GM21576 (cell line): ENCODE measurements at regions not wholly inside any gene's neighbourhood (a gene's known extent, or its start where the extent isn't known, plus 50 kb on each side); places are given as distances from the start of the nearest gene placed in this dataset.

ENCODE experiments used
- ATAC-seq: cut with Tn5 transposase; IDR thresholded peaks from one replicate; pipeline ENCODE4 v1.9.1; 2021; ENCODE audit warnings: mild to moderate bottlenecking, moderate library complexity; ENCODE audit not compliant: unreplicated experiment

DNA sequence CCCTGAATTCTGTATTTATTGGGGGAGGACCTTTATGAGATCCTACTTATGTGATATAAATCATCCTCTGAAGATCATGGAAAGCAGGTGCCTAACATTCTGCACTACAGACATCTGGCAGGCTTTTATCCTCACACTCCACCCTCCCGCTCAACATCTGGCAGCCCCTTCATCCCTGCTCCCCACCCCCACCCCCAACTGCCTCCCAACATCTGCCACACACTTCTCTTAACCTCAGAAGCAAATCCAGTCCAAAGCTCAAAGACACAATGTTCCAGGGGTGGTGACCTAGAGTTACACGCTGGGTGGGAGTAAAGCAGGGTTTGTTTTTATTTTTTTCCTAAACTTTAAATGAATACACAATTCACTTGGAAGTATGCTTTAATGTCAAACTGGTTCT, 184.5 kb upstream of the ATP11B start:
- ATAC-seq, result no peak

DNA sequence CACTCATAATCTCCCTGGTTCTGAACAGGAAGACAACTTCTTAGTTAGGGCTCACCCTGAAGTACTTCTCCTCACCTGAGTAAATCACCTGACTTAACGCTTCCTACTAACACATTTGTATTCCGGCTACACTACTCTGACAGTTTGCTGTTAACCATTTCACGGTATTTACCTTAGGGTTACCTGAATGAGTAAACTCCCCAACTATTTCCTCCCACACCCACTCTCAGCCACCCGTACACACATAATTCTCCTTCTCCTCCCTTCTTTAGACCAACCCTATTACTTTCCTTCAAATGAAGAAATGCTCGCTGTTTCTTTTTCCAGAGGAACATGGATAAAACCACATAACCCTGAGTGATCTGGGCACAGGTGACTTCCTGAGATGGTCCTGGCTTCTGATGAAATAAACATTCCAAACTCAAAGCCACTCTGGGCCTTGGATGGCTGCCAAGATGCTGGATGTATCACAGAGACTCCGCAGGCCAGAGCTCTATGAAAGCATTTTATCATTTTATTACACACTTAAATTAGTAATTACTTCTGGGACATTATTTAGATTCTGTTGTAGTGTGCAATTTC, 183.6 kb upstream of the ATP11B start:
- ATAC-seq, result no peak

DNA sequence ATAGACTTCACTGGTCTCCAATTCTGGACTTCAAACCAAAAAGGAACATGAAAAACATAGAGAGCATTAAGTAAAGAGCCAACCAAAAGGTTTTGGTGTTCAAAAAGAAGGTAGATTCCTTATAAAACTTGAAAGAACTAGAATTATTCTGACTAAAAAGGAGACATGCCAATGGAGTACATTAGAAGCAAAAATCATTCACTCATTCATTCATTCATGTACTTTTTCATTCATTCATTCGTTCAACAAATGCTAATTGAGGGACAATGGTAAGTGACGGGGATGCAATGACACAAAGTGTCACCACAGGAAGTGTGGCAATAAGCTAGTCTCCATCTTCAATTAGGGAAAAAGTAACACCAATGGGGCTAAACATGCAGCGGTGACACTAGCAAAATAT, 181.0 kb upstream of the ATP11B start:
- no peak for ATAC-seq

DNA sequence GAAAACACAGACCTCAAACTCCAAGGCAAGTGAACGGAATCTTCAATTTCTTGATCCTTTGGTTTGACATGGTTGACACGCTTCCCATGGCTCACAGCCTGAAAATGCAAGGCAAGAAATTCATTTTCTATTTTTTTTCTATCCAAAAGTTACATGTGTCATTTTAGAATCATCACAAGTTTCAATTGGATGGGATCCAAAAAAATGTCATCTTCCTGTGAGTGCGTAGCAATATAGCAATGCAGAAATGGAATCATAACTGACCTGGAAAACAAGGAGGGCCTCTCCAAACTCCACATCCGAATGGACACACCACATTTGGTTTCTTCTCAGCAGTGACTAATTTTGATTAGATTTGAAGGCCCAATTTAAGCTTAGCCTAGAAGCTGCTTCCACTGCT, 175.8 kb upstream of the ATP11B start:
- ATAC-seq, result no peak

GRCh38 chr3:182618085-182618732, 175.1 kb upstream of the ATP11B start:
- ATAC-seq, result no peak

DNA sequence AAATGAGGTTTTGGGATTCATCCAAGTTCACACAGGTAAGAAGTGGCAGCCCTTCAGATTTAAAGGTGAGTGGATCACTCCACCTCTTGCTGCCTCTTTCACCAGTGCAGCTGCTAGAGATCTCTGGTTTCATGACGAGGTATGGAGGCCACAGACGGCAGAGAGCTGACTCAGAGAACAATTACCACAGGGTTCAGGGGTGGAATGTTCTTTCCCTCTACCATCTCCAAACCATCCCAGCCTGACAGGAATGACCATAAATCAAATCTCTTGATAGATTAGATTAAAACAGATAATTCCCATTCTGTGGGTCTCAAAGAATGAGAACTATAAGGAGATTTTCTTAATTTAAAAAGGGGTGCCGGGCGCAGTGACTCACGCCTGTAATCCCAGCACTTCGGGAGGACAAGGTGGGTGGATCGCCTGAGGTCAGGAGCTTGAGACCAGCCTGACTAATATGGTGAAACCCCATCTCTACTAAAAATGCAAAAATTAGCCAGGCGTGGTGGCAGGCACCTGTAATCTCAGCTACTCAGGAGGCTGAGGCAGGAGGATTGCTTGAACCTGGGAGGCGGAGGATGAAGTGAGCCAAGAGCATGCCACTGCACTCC, 174.2 kb upstream of the ATP11B start:
- no peak for ATAC-seq

DNA sequence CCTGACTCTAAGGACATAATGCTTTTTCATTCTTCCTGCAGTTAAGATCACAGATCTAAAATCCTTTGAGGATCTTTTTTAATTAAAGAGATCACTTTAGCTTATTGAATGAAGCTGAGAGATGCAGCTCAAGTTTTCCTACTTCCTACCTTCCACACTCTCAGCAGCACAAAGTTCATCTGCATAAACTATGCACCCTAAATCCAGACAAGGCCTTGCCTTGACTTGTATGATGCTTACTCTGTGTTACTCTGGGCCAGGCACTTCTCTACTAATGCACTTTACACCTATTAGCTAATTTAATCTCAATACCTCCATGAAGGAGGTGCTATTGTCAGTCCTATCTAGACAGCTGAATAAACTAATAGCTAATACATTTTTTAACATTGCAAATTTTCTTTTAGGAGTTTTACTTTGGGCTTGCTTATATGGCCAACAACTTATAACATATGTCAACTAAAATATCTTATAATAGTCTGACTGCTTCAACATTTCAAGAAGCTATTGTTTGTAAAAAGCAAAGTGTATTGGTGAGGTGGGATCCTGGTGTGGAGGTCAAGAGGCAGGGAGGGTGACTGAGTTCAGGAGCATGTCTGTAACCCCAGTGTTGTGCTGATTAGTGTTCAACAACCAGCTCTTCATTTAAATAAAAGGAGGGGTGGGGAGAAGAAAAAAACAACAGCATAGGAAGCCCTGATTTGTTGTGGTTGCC, 172.4 kb upstream of the ATP11B start:
- ATAC-seq, result no peak

GRCh38 chr3:182621435-182622240, 171.7 kb upstream of the ATP11B start:
- no peak for ATAC-seq

GRCh38 chr3:182622241-182622545, 171.1 kb upstream of the ATP11B start:
- ATAC-seq, result no peak

- ATAC-seq, result no peak
These were observed 166.5 kb upstream of the ATP11B start for GRCh38 chr3:182626484-182627467.

GRCh38 chr3:182628531-182628930, 164.8 kb upstream of the ATP11B start:
- ATAC-seq, result no peak

- ATAC-seq, result no peak
These were observed 163.8 kb upstream of the ATP11B start for GRCh38 chr3:182629521-182629920.

- no peak for ATAC-seq
These were observed 161.9 kb upstream of the ATP11B start for GRCh38 chr3:182631183-182632076.

GRCh38 chr3:182632077-182632393, 161.3 kb upstream of the ATP11B start:
- ATAC-seq, result no peak

- ATAC-seq, result no peak
These were observed 160.1 kb upstream of the ATP11B start for GRCh38 chr3:182633186-182633585.

DNA sequence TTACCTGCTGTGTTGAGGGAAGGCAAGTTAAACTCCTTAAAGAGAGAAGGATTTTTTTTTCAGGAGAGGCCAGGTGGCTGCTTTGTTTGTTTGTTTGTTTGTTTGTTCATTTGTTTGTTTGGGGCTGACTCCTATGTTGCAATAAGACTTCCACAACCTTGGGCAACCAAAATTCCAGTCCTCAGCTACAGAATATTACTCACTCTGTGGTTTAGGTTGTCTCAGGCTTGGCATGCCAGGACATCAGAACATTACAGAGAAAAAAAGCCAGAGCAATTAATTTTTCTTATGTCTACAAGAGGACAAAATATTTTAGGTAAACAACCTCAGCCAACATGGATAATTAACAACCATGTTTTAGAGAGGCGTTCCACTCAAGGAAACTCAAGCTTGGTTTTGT, 156.7 kb upstream of the ATP11B start:
- no peak for ATAC-seq

GRCh38 chr3:182637350-182638110, 155.8 kb upstream of the ATP11B start:
- no peak for ATAC-seq

DNA sequence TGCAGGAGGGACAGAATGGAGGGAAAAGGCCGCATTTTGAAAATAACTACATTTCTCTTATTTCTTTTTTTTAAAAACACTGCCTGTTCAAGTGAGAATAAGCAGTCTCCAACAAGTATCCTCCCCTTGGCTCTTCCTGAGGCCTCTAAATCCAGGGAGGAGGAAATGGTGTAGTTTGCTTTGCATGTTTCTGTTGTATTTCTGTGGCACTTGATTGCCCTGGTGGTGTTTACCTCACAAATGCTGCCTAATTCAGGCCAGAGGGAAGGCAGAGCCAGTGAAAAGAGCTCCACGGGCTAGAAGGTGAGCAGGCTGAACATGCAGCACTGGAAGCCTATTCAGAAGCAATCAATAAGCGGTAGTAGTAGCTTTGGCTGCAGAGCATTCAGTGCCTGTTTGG, 149.3 kb upstream of the ATP11B start:
- ATAC-seq, result no peak
